ENCODE measurements at regions not wholly inside any gene's neighbourhood (a gene's known extent, or its start where the extent isn't known, plus 50 kb on each side); places are given as distances from the start of the nearest gene placed in this dataset.

DNA sequence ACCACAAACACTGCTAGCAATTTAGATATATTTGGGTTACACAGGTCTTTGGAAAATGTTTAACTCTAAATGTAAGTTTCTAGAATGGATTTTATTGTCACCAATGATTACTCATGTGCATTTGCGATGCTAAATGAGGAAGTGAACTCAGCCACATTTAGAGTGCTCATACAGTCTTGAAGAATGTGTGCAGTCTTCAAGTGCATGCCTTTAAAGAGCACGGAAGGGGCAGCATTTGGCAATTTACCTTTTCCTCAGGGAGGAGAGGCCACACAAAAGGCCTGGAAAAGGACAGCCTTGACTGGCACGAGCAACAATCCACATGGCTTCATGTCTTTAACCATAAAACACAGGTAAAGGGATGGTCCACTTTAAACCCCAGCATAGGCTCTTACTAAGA, 78.5 kb upstream of the STK17B start:
- CTCF ChIA-PET: no interaction called here
- ATAC-seq: no peak
- Histone ChIP-seq H3K27me3 (ENCODE audit: insufficient read depth, low read length) (no peaks in the 10 kb centered on the region), H3K9me3 (ENCODE audit: control insufficient read depth in 1 of 2, insufficient read depth in 1 of 2, low read depth in 1 of 2, low read length in 2 of 2) (no peaks in the 10 kb centered on the region), H3K36me3 (ENCODE audit: control insufficient read depth in 1 of 2, insufficient read depth in 2 of 2, low read length in 2 of 2) (no peaks in the 10 kb centered on the region), H3K79me2 (ENCODE audit: insufficient read depth, low read length) (no peaks in the 10 kb centered on the region), H3K4me2 (ENCODE audit: low read length) (no peak overlapping the region), H3K9me2 (ENCODE audit: insufficient read depth) (no peaks in the 10 kb centered on the region), H2AFZ (ENCODE audit: low read depth, low read length, poor library complexity, severe bottlenecking) (no peak overlapping the region), H3K9ac (ENCODE audit: low read length) (no peak overlapping the region), H3K4me1 (ENCODE audit: control insufficient read depth in 1 of 2, insufficient read depth in 2 of 2, low read length in 2 of 2) (peaks cover 0 to 6% of the 10 kb centered on the region in 2 experiments; a peak in 2 of 4 replicates), H3K4me3 (replicated peaks in 1 of 2; ENCODE audit: low read depth in 1 of 2, low read length in 2 of 2) (no peak overlapping the region), H3K27ac (ENCODE audit: low read depth, low read length) (no peak overlapping the region), H4K20me1 (ENCODE audit: insufficient read depth) (no peaks in the 10 kb centered on the region)
- no peak for TF ChIP-seq ELF1 (IDR thresholded peaks at IDR 0.05; ENCODE audit: borderline replicate concordance, low read depth)
- TF ChIP-seq EZH2phosphoT487 (IDR thresholded peaks at IDR 0.05; ENCODE audit: borderline replicate concordance): no peak
- TF ChIP-seq, protein P1, sequence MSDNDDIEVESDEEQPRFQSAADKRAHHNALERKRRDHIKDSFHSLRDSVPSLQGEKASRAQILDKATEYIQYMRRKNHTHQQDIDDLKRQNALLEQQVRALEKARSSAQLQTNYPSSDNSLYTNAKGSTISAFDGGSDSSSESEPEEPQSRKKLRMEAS (IDR thresholded peaks at IDR 0.05): no peak
- TF ChIP-seq POLR2AphosphoS5 (IDR thresholded peaks at IDR 0.05; ENCODE audit: low read depth, low read length): no peak
- TF ChIP-seq POLR2A (IDR thresholded peaks at IDR 0.05; ENCODE audit: borderline replicate concordance, extremely low read depth, insufficient read depth, insufficient read length): no peak
- no peak for TF ChIP-seq ZNF274 (IDR thresholded peaks at IDR 0.05; ENCODE audit: low read depth, low read length)
- no peak for TF ChIP-seq FOSL1 (IDR thresholded peaks at IDR 0.05; ENCODE audit: low read depth)
- no peak for TF ChIP-seq SRF (IDR thresholded peaks at IDR 0.05; ENCODE audit: low read depth)
- TF ChIP-seq CEBPB (IDR thresholded peaks at IDR 0.05; ENCODE audit: low read depth): no peak
- no peak for TF ChIP-seq EGR1 (IDR thresholded peaks at IDR 0.05; ENCODE audit: low read depth)
- TF ChIP-seq, protein P2, sequence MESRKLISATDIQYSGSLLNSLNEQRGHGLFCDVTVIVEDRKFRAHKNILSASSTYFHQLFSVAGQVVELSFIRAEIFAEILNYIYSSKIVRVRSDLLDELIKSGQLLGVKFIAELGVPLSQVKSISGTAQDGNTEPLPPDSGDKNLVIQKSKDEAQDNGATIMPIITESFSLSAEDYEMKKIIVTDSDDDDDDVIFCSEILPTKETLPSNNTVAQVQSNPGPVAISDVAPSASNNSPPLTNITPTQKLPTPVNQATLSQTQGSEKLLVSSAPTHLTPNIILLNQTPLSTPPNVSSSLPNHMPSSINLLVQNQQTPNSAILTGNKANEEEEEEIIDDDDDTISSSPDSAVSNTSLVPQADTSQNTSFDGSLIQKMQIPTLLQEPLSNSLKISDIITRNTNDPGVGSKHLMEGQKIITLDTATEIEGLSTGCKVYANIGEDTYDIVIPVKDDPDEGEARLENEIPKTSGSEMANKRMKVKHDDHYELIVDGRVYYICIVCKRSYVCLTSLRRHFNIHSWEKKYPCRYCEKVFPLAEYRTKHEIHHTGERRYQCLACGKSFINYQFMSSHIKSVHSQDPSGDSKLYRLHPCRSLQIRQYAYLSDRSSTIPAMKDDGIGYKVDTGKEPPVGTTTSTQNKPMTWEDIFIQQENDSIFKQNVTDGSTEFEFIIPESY (IDR thresholded peaks at IDR 0.05; ENCODE audit: extremely low read depth, insufficient replicate concordance, low read length): no peak
- TF ChIP-seq CTCF (IDR thresholded peaks at IDR 0.05 in 2 of 3, conservative IDR thresholded peaks at IDR 0.05 in 1 of 3; ENCODE audit: borderline replicate concordance in 1 of 3, insufficient read depth in 1 of 3, low read depth in 2 of 3, low read length in 2 of 3): no peak
- no peak for DNase-seq (ENCODE audit: low read depth, low spot score)
- RAD21 ChIA-PET (ENCODE audit: low non-redundant PET in 1 of 2, low total read pairs in 2 of 2, uncharacterized antibody in 2 of 2, unreplicated experiment in 2 of 2): no interaction called here
- POLR2A ChIA-PET: no interaction called here
- intact Hi-C loops (cut with micrococcal nuclease): no loop called here
- no TSS peak for BruUV-seq (replicated peaks)

Data from HCT116 (cell line).